ENCODE measurements at regions not wholly inside any gene's neighbourhood (a gene's known extent, or its start where the extent isn't known, plus 50 kb on each side); places are given as distances from the start of the nearest gene placed in this dataset.

GRCh38 chr9:94166236-94166975 lies 82.1 kb downstream of the PTPDC1 start:
- TF ChIP-seq YY1 (IDR thresholded peaks at IDR 0.05; ENCODE audit: insufficient read depth, insufficient read length): peak; percentile 37
- no peak for TF ChIP-seq SUZ12 (IDR thresholded peaks at IDR 0.05; ENCODE audit: extremely low read depth, insufficient read depth, insufficient read length)
